ENCODE measurements at regions not wholly inside any gene's neighbourhood (a gene's known extent, or its start where the extent isn't known, plus 50 kb on each side); places are given as distances from the start of the nearest gene placed in this dataset.

DNA sequence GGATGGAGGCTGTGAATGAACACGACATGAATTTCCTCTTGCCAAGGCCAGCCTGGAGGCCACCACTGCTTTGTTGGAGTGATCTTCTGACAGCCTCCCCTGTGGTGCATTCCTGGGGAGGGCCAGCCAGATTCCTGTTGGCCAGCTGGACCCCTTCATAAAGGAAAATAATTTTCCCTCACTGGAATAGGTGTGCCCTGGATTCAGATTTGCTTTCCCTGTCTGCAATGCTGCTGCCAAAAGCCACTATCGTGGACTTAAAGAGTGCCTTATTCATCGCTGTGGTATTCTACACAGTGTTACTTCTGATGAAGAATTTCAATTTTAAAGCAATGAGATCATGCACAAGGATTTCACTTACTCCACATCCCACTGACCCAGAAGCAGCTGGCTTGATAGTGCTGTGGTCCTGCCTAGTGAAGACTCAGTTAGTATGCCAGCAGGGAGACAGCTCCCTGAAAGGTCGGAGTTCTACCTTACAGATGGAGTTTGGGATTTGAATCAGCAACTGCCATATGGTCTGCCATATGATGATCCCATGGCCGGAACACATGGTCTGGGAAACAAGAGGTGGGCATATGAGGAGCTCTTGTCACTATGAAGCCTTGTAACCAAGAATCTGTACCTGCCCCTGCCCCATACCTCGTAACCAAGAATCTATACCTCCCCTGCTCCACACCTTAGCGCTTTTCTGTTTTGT, 145.2 kb downstream of the KLF13 start (continued):
- TF ChIP-seq, protein P1, sequence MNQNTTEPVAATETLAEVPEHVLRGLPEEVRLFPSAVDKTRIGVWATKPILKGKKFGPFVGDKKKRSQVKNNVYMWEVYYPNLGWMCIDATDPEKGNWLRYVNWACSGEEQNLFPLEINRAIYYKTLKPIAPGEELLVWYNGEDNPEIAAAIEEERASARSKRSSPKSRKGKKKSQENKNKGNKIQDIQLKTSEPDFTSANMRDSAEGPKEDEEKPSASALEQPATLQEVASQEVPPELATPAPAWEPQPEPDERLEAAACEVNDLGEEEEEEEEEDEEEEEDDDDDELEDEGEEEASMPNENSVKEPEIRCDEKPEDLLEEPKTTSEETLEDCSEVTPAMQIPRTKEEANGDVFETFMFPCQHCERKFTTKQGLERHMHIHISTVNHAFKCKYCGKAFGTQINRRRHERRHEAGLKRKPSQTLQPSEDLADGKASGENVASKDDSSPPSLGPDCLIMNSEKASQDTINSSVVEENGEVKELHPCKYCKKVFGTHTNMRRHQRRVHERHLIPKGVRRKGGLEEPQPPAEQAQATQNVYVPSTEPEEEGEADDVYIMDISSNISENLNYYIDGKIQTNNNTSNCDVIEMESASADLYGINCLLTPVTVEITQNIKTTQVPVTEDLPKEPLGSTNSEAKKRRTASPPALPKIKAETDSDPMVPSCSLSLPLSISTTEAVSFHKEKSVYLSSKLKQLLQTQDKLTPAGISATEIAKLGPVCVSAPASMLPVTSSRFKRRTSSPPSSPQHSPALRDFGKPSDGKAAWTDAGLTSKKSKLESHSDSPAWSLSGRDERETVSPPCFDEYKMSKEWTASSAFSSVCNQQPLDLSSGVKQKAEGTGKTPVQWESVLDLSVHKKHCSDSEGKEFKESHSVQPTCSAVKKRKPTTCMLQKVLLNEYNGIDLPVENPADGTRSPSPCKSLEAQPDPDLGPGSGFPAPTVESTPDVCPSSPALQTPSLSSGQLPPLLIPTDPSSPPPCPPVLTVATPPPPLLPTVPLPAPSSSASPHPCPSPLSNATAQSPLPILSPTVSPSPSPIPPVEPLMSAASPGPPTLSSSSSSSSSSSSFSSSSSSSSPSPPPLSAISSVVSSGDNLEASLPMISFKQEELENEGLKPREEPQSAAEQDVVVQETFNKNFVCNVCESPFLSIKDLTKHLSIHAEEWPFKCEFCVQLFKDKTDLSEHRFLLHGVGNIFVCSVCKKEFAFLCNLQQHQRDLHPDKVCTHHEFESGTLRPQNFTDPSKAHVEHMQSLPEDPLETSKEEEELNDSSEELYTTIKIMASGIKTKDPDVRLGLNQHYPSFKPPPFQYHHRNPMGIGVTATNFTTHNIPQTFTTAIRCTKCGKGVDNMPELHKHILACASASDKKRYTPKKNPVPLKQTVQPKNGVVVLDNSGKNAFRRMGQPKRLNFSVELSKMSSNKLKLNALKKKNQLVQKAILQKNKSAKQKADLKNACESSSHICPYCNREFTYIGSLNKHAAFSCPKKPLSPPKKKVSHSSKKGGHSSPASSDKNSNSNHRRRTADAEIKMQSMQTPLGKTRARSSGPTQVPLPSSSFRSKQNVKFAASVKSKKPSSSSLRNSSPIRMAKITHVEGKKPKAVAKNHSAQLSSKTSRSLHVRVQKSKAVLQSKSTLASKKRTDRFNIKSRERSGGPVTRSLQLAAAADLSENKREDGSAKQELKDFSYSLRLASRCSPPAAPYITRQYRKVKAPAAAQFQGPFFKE (tag by site-specific recombination; IDR thresholded peaks at IDR 0.05; ENCODE audit: borderline replicate concordance) = no peak
- TF ChIP-seq ZNF596 (tag by site-specific recombination; IDR thresholded peaks at IDR 0.05) = no peak
- no peak for TF ChIP-seq ZNF501 (tag by site-specific recombination; IDR thresholded peaks at IDR 0.05)
- TF ChIP-seq, protein P2, sequence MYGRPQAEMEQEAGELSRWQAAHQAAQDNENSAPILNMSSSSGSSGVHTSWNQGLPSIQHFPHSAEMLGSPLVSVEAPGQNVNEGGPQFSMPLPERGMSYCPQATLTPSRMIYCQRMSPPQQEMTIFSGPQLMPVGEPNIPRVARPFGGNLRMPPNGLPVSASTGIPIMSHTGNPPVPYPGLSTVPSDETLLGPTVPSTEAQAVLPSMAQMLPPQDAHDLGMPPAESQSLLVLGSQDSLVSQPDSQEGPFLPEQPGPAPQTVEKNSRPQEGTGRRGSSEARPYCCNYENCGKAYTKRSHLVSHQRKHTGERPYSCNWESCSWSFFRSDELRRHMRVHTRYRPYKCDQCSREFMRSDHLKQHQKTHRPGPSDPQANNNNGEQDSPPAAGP (tag by site-specific recombination; IDR thresholded peaks at IDR 0.05) = no peak
- no peak for TF ChIP-seq ZNF175 (tag by site-specific recombination; IDR thresholded peaks at IDR 0.05)
- no peak for TF ChIP-seq ZNF701 (tag by site-specific recombination; IDR thresholded peaks at IDR 0.05)
- TF ChIP-seq, protein P3, sequence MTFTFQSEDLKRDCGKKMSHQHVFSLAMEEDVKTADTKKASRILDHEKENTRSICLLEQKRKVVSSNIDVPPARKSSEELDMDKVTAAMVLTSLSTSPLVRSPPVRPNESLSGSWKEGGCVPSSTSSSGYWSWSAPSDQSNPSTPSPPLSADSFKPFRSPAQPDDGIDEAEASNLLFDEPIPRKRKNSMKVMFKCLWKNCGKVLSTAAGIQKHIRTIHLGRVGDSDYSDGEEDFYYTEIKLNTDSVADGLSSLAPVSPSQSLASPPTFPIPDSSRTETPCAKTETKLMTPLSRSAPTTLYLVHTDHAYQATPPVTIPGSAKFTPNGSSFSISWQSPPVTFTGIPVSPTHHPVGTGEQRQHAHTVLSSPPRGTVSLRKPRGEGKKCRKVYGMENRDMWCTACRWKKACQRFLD (tag by site-specific recombination; IDR thresholded peaks at IDR 0.05) = no peak
- TF ChIP-seq EGR2 (tag by site-specific recombination; IDR thresholded peaks at IDR 0.05; ENCODE audit: low read depth) = no peak
- TF ChIP-seq, protein P4, sequence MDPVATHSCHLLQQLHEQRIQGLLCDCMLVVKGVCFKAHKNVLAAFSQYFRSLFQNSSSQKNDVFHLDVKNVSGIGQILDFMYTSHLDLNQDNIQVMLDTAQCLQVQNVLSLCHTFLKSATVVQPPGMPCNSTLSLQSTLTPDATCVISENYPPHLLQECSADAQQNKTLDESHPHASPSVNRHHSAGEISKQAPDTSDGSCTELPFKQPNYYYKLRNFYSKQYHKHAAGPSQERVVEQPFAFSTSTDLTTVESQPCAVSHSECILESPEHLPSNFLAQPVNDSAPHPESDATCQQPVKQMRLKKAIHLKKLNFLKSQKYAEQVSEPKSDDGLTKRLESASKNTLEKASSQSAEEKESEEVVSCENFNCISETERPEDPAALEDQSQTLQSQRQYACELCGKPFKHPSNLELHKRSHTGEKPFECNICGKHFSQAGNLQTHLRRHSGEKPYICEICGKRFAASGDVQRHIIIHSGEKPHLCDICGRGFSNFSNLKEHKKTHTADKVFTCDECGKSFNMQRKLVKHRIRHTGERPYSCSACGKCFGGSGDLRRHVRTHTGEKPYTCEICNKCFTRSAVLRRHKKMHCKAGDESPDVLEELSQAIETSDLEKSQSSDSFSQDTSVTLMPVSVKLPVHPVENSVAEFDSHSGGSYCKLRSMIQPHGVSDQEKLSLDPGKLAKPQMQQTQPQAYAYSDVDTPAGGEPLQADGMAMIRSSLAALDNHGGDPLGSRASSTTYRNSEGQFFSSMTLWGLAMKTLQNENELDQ (tag by site-specific recombination; IDR thresholded peaks at IDR 0.05; ENCODE audit: low read depth) = no peak

DNA sequence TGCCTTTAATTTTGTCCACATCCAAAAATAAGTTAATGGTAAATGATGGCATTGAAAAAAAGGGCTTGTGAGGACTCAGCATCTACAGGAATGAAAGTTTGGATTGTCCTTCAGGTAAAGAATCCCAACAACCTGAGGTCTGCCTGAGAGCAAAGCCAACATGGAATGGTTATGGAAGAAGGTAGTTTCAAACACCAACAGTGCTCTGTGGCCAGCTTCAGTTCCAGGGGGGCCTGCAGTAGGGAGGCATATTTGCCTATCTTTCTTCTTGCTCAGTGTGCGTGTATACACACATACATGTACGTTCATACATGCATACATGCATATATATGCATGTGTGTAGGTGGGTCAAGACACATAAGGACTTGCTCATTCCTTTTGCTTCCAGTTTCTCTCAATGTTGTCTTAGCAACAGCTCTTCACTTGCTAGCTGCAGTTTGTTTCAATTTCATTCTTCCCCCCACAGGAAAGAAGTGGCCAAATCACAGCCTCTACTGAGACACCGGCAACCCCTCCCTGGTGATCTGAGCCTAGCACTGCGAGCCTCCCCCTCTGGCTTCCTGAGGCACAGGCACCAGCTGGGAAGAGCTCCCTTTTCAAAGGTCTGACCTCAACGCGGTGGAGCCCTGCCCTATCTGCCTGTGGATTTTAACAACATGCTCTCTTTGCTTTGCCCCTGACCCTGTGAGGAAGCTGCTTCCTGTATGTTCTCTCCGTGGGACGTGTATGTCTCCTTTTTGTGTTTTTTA, 146.2 kb downstream of the KLF13 start:
- no peaks in the 10 kb centered on the region for H3K36me3 ChIP-seq (ENCODE audit: control insufficient read depth in 2 of 2, insufficient read depth in 1 of 2, low read length in 2 of 2)
- no peaks in the 10 kb centered on the region for H3K4me1 ChIP-seq (ENCODE audit: control insufficient read depth, insufficient read depth, low read length)
- ChIA-PET CTCF (interaction anchor here (0.7 to 1.7 kb wide), 2 partner anchors 16 to 1477 kb away, joined by 4 to 5 read pairs; no protein-coding TSS in a partner anchor), POLR2A (no interaction called here)
- H3K9me3 ChIP-seq (ENCODE audit: control insufficient read depth, insufficient read depth, low read depth, low read length) = no peaks in the 10 kb centered on the region
- H3K4me3 ChIP-seq (ENCODE audit: low read depth, low read length) = no peak overlapping the region
- H3K27ac ChIP-seq (ENCODE audit: extremely low read depth, low read depth, low read length) = no peak overlapping the region
- TF ChIP-seq ZIC2 (tag by site-specific recombination; IDR thresholded peaks at IDR 0.05) = 0 out of 2 replicates have a peak, but pooled peaks have one; percentile 20
- TF ChIP-seq, protein P5, sequence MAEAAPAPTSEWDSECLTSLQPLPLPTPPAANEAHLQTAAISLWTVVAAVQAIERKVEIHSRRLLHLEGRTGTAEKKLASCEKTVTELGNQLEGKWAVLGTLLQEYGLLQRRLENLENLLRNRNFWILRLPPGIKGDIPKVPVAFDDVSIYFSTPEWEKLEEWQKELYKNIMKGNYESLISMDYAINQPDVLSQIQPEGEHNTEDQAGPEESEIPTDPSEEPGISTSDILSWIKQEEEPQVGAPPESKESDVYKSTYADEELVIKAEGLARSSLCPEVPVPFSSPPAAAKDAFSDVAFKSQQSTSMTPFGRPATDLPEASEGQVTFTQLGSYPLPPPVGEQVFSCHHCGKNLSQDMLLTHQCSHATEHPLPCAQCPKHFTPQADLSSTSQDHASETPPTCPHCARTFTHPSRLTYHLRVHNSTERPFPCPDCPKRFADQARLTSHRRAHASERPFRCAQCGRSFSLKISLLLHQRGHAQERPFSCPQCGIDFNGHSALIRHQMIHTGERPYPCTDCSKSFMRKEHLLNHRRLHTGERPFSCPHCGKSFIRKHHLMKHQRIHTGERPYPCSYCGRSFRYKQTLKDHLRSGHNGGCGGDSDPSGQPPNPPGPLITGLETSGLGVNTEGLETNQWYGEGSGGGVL (tag by site-specific recombination; IDR thresholded peaks at IDR 0.05) = no peak
- TF ChIP-seq, protein P6, sequence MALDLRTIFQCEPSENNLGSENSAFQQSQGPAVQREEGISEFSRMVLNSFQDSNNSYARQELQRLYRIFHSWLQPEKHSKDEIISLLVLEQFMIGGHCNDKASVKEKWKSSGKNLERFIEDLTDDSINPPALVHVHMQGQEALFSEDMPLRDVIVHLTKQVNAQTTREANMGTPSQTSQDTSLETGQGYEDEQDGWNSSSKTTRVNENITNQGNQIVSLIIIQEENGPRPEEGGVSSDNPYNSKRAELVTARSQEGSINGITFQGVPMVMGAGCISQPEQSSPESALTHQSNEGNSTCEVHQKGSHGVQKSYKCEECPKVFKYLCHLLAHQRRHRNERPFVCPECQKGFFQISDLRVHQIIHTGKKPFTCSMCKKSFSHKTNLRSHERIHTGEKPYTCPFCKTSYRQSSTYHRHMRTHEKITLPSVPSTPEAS (tag by site-specific recombination; IDR thresholded peaks at IDR 0.05) = no peak

All from HEK293 (cell line).